ENCODE measurements at regions not wholly inside any gene's neighbourhood (a gene's known extent, or its start where the extent isn't known, plus 50 kb on each side); places are given as distances from the start of the nearest gene placed in this dataset.

- TF ChIP-seq CTCF (IDR thresholded peaks at IDR 0.05; ENCODE audit: low read length, missing control alignments): no peak
- DNase-seq (ENCODE audit: low read depth): no peak
- no peak overlapping the region for H3K4me3 ChIP-seq (replicated peaks; ENCODE audit: low read depth, low read length)
Measured at GRCh38 chr14:84399296-84399910, 1130.5 kb upstream of the FLRT2 start.

GRCh38 chr14:84401631-84402030 is 1128.3 kb upstream of the FLRT2 start:
- DNase-seq (ENCODE audit: low read depth): peak; percentile 18
- no peak overlapping the region for H3K4me3 ChIP-seq (replicated peaks; ENCODE audit: low read depth, low read length)
- TF ChIP-seq CTCF (IDR thresholded peaks at IDR 0.05; ENCODE audit: low read length, missing control alignments): no peak

- no peak overlapping the region for H3K4me3 ChIP-seq (replicated peaks; ENCODE audit: low read depth, low read length)
- no peak for DNase-seq (ENCODE audit: low read depth)
- TF ChIP-seq CTCF (IDR thresholded peaks at IDR 0.05; ENCODE audit: low read length, missing control alignments): no peak
Measured at GRCh38 chr14:84403585-84403984, 1126.4 kb upstream of the FLRT2 start.

- no peak for DNase-seq (ENCODE audit: low read depth)
- no peak for TF ChIP-seq CTCF (IDR thresholded peaks at IDR 0.05; ENCODE audit: low read length, missing control alignments)
- H3K4me3 ChIP-seq (replicated peaks; ENCODE audit: low read depth, low read length): no peak overlapping the region
Measured at GRCh38 chr14:84404246-84404645, 1125.7 kb upstream of the FLRT2 start.

GRCh38 chr14:84409435-84409834 is 1120.5 kb upstream of the FLRT2 start:
- no peak for TF ChIP-seq CTCF (IDR thresholded peaks at IDR 0.05; ENCODE audit: low read length, missing control alignments)
- no peak overlapping the region for H3K4me3 ChIP-seq (replicated peaks; ENCODE audit: low read depth, low read length)
- DNase-seq (ENCODE audit: low read depth): peak; percentile 42

- no peak overlapping the region for H3K4me3 ChIP-seq (replicated peaks; ENCODE audit: low read depth, low read length)
- TF ChIP-seq CTCF (IDR thresholded peaks at IDR 0.05; ENCODE audit: low read length, missing control alignments): no peak
- DNase-seq (ENCODE audit: low read depth): no peak
Measured at GRCh38 chr14:84410344-84410743, 1119.6 kb upstream of the FLRT2 start.

GRCh38 chr14:84420221-84420620 is 1109.7 kb upstream of the FLRT2 start:
- no peak overlapping the region for H3K4me3 ChIP-seq (replicated peaks; ENCODE audit: low read depth, low read length)
- no peak for TF ChIP-seq CTCF (IDR thresholded peaks at IDR 0.05; ENCODE audit: low read length, missing control alignments)
- peak; percentile 47 for DNase-seq (ENCODE audit: low read depth)

All from fibroblast of pulmonary artery (primary cell).